Breast epithelium (tissue), 3 donors: ENCODE measurements at regions not wholly inside any gene's neighbourhood (a gene's known extent, or its start where the extent isn't known, plus 50 kb on each side); places are given as distances from the start of the nearest gene placed in this dataset.

Source experiments
- POLR2A ChIP-seq: fragments of 450-650 bp; IDR thresholded peaks from one replicate; pipeline ENCODE4 v1.6.1; 2016; ENCODE audit warnings: antibody characterized with exemption, mild to moderate bottlenecking, moderate library complexity
- TF ChIP-seq, protein P1 (sequence below), 3 donors: fragments of 450-650 bp; IDR thresholded peaks; one replicate each; pipeline ENCODE4 v1.5.1; 2016 to 2017; ENCODE audit warnings: antibody characterized with exemption in 3 of 3, mild to moderate bottlenecking in 3 of 3, moderate library complexity in 3 of 3

DNA sequence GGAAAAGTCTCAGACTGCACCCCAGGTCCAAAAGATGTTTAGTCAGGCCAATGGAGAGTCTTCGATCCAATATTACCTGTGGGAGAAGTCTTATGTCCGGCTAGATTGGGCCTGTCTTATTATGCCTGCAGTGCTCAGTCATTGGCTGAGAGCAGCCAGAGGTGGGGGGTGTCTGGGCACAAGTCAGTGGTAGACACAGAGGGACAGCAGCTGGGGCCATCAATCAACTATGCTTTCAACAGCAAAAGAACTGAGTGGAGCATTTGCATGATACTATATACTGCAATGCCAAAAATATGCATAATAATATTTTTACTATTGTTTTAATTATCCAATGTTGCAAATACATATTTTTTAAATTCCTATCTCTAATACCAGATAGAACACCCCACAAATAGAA, 298.6 kb upstream of the CDH20 start:
- TF ChIP-seq, protein P1, sequence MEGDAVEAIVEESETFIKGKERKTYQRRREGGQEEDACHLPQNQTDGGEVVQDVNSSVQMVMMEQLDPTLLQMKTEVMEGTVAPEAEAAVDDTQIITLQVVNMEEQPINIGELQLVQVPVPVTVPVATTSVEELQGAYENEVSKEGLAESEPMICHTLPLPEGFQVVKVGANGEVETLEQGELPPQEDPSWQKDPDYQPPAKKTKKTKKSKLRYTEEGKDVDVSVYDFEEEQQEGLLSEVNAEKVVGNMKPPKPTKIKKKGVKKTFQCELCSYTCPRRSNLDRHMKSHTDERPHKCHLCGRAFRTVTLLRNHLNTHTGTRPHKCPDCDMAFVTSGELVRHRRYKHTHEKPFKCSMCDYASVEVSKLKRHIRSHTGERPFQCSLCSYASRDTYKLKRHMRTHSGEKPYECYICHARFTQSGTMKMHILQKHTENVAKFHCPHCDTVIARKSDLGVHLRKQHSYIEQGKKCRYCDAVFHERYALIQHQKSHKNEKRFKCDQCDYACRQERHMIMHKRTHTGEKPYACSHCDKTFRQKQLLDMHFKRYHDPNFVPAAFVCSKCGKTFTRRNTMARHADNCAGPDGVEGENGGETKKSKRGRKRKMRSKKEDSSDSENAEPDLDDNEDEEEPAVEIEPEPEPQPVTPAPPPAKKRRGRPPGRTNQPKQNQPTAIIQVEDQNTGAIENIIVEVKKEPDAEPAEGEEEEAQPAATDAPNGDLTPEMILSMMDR (IDR thresholded peaks at IDR 0.05), result no peak
- TF ChIP-seq POLR2A, result no peak
